ENCODE measurements at regions not wholly inside any gene's neighbourhood (a gene's known extent, or its start where the extent isn't known, plus 50 kb on each side); places are given as distances from the start of the nearest gene placed in this dataset.
"Not testable (repeated sequence)": the region's sequence is repeated elsewhere in the genome, so short reads cannot be mapped to it uniquely, and the experiment has no call there.

- no peak for DNase-seq (ENCODE audit: extremely low read depth, low read depth)
These were observed 55.7 kb upstream of the FAT3 start for GRCh38 chr11:92168936-92169335.

DNA sequence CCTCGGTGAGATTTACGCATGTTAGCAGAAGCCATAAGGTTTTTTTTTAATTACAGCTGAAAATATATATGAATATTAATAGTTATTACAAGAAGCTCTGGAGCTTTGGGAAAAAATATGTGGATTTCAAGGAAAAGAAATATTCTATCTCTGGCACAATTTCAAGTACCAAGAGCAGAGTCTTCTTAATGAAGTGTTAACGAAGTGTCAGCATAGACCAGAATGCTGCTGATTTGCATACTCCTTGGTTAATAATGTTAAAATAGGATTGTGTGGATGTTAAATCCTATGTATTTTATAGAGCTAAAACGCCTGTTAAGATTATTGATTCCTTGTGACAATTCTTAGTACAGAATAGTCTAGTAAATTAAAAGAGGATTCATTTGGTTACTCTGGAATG, 57.0 kb upstream of the FAT3 start:
- no peak for DNase-seq (ENCODE audit: extremely low read depth, low read depth)

GRCh38 chr11:92166335-92166734, 58.3 kb upstream of the FAT3 start:
- no peak for DNase-seq (ENCODE audit: extremely low read depth, low read depth)

GRCh38 chr11:92163879-92164278, 60.7 kb upstream of the FAT3 start:
- no peak for DNase-seq (ENCODE audit: extremely low read depth, low read depth)

DNA sequence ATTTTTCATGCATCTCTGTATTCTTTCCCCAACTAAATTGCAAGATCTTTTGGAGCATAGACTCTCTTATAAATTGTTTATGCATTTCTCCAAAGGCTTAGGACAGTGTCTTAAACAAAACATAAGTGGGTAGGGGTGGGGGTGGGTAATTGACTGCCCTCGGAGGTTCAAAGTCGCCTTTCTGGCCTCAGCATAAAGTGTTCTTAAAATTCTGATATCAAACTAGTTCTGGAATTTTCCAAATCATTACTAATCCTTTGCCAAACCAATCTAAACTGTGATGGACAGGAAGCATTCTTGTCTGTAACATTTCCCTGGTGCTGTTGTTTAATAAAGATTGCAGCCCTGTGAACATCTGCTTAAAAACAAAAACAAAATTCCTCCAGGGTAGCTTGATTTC, 61.8 kb upstream of the FAT3 start:
- DNase-seq (ENCODE audit: extremely low read depth, low read depth), result no peak

GRCh38 chr11:92159931-92160330, 64.7 kb upstream of the FAT3 start:
- DNase-seq (ENCODE audit: extremely low read depth, low read depth), result no peak

DNA sequence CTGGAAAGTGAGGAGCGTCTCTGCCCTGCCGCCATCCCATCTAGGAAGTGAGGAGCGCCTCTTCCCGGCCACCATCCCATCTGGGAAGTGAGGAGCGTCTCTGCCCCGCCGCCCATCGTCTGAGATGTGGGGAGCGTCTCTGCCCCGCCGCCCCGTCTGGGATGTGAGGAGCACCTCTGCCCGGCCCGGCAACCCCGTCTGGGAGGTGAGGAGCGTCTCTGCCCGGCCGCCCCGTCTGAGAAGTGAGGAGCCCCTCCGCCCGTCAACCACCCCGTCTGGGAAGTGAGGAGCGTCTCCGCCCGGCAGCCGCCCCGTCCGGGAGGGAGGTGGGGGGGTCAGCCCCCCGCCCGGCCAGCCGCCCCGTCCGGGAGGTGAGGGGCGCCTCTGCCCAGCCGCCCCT, 67.2 kb upstream of the FAT3 start:
- DNase-seq (ENCODE audit: extremely low read depth, low read depth), result not testable (repeated sequence)

DNA sequence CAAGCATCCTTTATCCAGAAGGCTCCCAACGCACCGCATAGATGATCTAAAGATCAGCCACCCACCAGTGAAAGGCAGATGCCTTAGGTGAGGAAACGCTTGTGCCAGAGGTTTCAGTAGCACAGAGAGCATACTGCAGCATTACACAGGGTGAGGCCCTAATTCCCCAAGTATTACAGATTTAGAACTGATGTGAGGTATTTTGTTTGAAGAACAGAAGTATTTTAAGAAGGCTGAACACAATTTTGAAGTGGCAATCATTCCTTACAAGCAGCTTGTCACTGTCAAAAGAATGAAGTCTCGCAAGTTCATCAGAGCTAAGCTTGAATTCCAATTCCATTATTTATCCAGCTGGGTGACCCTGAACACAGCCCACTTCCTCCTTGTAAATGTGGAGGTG, 70.0 kb upstream of the FAT3 start:
- DNase-seq (ENCODE audit: extremely low read depth, low read depth), result no peak

DNA sequence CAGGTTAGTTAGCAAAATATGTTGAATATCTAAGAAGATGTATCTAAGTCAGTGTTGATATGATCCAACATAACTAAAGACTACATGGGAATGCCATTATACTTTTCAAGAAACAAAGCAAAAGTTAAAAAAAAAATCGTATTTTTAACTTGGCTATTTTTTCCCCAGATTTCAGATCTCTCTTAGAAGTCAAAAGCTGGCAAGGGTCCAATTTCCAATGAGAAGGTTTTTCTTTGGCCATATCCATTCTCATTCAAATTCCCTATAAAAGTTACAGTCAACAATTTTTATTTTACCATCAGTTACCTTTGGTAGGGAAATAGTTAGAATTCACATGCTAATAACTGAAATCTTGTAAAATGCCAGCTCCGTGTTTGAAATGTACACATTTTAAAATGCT, 70.5 kb upstream of the FAT3 start:
- DNase-seq (ENCODE audit: extremely low read depth, low read depth), result no peak

DNA sequence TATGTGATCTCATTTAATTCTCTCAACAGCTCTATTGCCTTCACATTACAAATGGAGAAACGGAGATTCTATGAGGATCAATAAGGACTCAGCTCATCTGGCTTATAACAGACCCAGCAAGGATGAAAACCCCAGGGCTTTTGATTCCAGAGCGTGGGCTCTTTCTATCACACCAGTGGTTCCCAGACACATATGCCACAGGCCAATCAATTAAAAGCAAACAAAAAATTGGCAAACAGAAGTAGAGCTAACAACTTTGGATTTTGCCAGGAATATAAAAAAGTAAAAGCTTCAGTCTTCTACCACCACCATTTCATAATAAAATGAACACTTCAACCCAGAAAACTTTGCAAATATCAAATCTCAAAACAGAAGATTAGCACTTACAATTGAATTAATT, 71.1 kb upstream of the FAT3 start:
- DNase-seq (ENCODE audit: extremely low read depth, low read depth), result no peak

GRCh38 chr11:92152245-92152644, 72.4 kb upstream of the FAT3 start:
- no peak for DNase-seq (ENCODE audit: extremely low read depth, low read depth)

- DNase-seq (ENCODE audit: extremely low read depth, low read depth), result no peak
These were observed 74.6 kb upstream of the FAT3 start for GRCh38 chr11:92149996-92150395.

DNA sequence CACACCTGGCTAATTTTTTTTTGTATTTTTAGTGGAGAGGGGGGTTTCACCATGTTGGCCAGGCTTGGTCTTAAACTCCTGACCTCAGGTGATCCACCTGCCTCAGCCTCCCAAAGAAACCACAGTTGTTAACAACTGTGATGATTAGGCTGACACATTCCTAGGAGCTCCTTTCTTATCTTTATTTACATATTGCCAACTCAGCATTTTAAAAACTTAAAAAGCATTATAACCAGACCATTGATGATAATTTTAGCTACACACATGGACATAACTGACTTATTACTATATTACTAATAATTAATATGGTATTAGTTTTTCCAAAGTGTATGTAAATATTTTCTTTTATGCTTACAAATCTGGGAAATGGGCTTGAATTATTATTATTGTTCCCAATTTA, 82.9 kb upstream of the FAT3 start:
- no peak for DNase-seq (ENCODE audit: extremely low read depth, low read depth)

GRCh38 chr11:92141159-92141558, 83.5 kb upstream of the FAT3 start:
- DNase-seq (ENCODE audit: extremely low read depth, low read depth), result no peak

- no peak for DNase-seq (ENCODE audit: extremely low read depth, low read depth)
These were observed 84.6 kb upstream of the FAT3 start for GRCh38 chr11:92140021-92140420.

DNA sequence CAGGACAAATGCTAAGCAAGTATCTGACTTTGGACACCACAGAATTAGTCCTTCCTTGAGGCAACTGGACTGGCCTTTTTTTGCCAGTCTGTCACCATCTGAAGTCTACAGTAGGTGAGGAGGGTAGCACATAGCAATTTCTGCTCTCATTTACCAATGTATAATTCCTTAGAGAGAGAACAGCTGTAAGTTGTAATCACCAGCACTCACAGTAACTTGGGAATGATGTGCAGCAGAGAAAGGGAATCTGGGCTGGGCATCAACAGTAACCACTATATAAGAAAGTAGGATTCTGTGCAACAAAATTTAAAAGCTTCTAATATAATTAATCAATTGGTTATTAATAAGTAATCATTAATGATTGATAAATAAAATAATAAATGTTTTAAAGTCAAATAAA, 86.3 kb upstream of the FAT3 start:
- no peak for DNase-seq (ENCODE audit: extremely low read depth, low read depth)

- no peak for DNase-seq (ENCODE audit: extremely low read depth, low read depth)
These were observed 86.9 kb upstream of the FAT3 start for GRCh38 chr11:92137747-92138146.

- no peak for DNase-seq (ENCODE audit: extremely low read depth, low read depth)
These were observed 87.8 kb upstream of the FAT3 start for GRCh38 chr11:92136797-92137196.

DNA sequence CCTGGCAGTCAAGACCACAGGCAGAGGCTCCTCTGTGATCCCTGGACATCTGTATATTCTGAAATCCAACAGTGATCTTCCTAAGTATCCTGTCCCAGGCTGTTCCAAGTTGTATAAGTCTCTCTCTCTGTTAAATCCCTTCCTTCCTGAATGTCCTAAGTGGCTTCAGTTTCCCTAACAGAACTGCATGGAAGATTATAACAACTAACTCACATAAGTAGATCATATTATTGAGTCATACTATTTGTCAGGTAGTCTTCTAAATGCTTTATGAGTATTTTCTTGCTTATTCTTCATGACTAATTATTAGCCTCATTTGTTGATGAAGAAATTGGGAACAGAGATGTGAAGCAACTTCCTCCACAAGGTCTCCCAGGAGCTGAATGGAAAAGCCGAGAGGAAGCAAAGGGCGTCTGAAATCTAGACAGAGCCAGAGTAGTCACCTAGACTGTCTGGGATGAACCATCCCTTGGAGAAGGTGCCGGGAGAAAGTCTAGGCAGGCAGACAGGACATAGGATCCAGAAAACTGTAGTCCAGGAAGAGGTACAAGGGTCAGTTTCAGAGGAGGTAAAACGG, 93.2 kb upstream of the FAT3 start:
- DNase-seq (ENCODE audit: extremely low read depth, low read depth), result no peak

DNA sequence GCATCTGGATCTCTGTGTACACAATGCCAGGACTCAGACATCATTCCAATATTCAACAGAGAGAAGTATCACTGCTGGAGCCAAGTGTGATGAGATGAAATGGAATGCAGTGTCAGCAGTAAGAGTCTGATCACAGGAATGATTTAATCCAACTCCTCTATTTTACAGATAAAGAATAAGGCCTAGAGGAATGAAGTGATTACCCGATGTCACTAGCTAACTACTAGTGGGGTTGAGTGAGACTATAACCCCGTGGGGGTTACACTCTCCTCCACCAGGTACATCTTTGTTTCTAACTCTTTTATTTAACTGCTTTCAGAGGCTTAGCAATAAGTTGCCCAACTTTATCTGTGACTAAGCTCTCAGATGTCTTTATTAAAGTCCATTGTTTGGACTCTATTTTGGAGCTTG, 94.2 kb upstream of the FAT3 start:
- no peak for DNase-seq (ENCODE audit: extremely low read depth, low read depth)

- no peak for DNase-seq (ENCODE audit: extremely low read depth, low read depth)
These were observed 94.8 kb upstream of the FAT3 start for GRCh38 chr11:92129811-92130210.

DNA sequence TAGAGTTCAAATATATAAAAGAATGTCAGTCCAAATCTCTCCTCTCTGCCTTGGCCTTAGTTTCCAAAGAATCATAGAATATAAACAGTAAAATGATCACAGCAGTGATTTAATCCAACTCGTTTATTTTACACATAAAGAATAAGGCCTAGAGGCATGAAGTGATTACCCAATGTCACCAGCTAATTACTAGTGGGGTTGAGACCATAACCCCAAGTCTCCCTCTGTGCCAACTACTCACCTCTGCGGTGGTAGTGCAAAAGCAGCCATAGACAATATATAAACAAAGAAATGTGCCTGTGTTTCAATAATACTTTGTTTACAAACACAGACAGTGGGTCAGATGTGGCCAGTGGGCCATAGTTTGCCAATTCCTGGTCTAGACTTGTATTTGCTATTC, 96.6 kb upstream of the FAT3 start:
- DNase-seq (ENCODE audit: extremely low read depth, low read depth), result no peak

DNA sequence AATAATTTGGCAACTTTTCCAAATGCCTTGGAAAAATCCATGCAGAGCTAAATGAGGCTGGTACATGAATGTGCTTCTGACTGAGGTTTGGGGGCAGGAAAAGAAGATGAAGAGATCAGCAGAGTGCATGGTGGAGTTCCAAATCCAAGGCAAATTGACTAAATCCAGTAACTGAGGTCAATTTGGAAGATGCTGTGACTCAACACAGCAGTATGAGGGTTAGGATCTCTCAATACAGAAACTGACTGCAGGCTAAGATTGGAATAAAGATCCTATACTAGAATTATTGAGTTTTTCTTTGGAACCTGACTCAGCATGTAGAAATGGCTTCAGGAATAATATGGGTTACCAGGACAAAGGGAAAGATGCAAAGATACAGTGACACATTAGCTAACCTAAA, 99.3 kb upstream of the FAT3 start:
- DNase-seq (ENCODE audit: extremely low read depth, low read depth), result no peak

GRCh38 chr11:92123540-92123939, 101.1 kb upstream of the FAT3 start:
- no peak for DNase-seq (ENCODE audit: extremely low read depth, low read depth)

Measured in NCI-H460 (cell line).